NCI-H526 treated with DMSO at 0.1 percent for 48 hours (cell line): ENCODE measurements at regions not wholly inside any gene's neighbourhood (a gene's known extent, or its start where the extent isn't known, plus 50 kb on each side); places are given as distances from the start of the nearest gene placed in this dataset.
"Not testable (repeated sequence)": the region's sequence is repeated elsewhere in the genome, so short reads cannot be mapped to it uniquely, and the experiment has no call there.

Source experiments
- DNase-seq: peaks from one replicate; lab custom pipeline; 2025; lab: John Stamatoyannopoulos, UW

- no peak for DNase-seq
Observed at GRCh38 chr4:111959222-111959621, 186.0 kb upstream of the FAM241A start.

DNA sequence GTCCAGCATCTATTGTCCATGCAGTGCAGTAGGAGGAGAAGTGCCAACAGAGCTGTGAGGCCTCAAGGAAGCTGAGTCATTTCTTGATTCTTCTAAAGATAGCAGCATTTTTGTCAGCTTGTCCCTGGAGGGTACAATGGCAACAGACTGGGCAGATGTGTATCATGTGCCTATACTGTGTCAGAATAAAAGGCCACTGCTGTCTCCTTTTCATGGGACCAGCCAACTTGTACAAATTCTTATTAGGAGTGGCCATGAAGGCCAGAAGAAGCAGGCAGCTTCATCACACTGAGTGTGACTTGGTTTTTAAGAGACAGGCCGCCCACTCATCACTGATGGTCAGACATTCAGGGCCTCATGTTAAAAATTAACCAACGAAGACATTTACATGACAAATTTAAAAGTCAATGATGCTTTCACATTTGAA lies 185.0 kb upstream of the FAM241A start:
- no peak for DNase-seq

DNA sequence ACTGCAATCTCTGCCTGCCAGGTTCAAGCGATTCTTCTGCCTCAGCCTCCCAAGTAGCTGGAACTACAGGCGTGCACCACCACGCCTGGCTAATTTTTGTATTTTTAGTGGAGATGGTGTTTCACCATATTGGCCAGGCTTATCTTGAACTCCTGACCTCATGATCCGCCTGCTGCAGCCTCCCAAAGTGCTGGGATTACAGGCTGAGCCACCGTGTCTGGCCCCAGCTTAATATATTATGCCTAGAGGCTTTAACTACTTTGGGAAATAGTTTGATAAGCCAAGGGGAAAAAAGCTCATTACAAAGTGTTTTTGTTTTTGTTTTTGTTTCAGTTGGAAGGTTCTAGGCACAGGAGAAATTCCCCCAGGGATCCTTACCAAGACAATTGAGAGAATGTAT lies 184.2 kb upstream of the FAM241A start:
- not testable (repeated sequence) for DNase-seq

GRCh38 chr4:111961809-111962208 lies 183.4 kb upstream of the FAM241A start:
- no peak for DNase-seq

- no peak for DNase-seq
Observed at GRCh38 chr4:111963158-111963700, 182.0 kb upstream of the FAM241A start.

- DNase-seq = no peak
Observed at GRCh38 chr4:111977419-111977965, 167.8 kb upstream of the FAM241A start.

GRCh38 chr4:111979921-111980320 lies 165.3 kb upstream of the FAM241A start:
- DNase-seq = no peak

DNA sequence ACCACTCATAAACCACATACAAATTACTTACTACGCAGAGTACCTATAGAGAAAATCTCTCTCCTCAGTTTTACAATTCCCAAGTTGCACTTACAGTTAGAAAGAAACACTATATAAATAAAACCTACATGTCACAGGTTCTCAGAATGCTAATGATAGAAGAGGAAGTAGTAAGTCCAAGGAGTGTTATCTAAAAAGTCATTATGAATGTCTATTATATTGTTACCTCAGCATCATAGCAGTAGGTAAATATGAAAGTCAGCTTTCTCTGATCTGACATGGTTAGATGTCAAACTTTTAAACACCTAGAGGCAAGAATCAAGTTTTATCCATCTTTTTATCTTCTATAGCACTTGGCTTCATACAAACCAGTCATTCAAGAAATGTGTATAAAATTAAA lies 163.2 kb upstream of the FAM241A start:
- no peak for DNase-seq

GRCh38 chr4:111984169-111984819 lies 161.0 kb upstream of the FAM241A start:
- no peak for DNase-seq

GRCh38 chr4:111985426-111985825 lies 159.8 kb upstream of the FAM241A start:
- DNase-seq = no peak

- no peak for DNase-seq
Observed at GRCh38 chr4:111986095-111986494, 159.2 kb upstream of the FAM241A start.

GRCh38 chr4:111988514-111988913 lies 156.7 kb upstream of the FAM241A start:
- DNase-seq = no peak

DNA sequence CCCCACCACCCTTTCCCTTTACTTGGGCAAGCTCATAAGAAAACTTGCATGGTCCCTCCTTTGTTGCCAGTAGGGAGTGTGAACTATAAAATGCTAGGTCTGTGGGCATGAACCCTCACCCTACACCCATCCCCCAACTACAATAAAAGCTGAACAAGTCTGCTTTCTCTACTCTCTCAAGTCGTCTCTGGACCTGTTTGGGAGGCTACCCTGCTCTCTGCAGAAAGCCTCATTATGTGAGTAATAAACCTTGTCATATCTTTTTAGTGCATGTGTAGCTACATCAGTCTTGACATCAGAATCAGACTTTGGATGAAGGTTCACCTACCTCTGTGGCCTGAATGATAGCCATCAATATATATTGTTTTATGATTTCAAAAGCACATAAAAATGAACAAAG lies 155.4 kb upstream of the FAM241A start:
- no peak for DNase-seq

- DNase-seq = no peak
Observed at GRCh38 chr4:111991163-111991562, 154.1 kb upstream of the FAM241A start.

DNA sequence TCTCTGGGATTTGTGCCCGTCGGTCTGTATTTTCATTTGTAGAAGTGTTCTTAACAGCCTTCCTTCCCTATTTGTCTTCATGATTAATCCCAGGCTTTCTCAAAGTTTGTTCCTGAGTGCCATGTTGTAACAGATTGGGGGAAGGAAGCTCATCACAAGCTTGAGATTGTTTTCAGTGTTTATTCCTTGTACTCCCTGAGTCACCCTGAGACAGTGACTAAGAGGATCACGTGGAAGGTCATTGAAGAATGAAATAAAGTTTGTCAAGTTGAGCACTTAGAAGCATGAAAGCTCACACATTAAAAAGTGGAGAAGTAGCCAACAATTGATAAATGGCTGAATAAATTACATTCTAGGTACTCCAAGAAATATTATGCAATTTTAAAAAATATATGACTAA lies 153.5 kb upstream of the FAM241A start:
- DNase-seq = no peak

DNA sequence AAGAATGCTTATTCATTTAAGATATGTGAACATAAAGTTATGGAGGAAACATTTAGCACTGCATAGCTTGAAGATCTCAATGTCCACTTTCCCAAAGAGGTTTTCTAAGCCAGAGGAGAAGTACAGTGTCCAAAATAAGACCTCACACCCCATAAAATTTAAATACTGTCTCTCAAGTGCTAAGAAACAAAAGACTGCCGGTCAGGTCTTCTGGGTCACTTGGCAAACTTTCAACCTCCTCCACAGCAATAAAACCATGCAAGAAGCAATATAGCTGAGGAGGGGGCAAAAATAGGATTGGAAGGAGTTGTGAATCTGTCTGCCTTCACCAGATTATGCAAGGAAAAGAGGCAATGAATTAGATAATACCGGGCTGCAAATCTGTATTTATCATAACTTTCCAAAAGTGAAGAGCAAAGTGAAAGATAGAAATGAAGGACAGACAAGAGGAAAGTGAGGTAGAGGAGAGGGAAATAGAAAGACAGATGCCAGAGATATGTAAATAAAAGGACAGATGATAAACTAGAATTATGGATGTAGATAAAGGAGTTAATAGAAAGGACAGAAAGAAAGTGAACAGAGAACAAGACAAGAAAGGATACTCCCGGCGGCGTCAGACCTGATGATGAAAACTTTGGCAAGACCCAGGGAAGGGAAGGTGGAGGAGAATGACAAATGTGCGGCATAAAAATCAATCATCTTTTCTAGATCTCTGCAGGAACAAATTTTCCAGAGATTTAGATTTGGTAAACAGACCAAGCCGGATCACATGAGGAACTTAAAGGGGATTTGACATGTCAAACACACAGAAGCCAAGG lies 152.7 kb upstream of the FAM241A start:
- no peak for DNase-seq

- no peak for DNase-seq
Observed at GRCh38 chr4:111994392-111994791, 150.9 kb upstream of the FAM241A start.

GRCh38 chr4:111997785-111998184 lies 147.5 kb upstream of the FAM241A start:
- no peak for DNase-seq

DNA sequence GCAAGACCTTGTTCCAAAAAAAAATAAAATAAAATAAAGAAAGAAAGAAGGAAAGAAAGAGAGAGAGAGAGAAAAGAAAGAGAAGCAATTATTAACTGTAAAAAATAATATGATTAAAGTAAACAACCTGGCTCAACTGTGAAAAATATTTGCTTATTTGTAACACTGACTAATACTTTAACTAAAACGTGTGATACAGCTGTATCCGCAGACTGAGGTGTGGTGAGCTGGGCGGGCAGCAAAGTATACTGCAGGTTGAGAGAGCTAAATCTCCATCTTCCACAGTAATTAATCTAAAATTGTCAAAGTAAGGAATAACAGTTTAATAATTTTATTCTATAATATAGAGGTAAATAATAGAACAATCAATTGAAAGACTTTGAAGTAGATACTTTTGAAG lies 145.5 kb upstream of the FAM241A start:
- DNase-seq = no peak

DNA sequence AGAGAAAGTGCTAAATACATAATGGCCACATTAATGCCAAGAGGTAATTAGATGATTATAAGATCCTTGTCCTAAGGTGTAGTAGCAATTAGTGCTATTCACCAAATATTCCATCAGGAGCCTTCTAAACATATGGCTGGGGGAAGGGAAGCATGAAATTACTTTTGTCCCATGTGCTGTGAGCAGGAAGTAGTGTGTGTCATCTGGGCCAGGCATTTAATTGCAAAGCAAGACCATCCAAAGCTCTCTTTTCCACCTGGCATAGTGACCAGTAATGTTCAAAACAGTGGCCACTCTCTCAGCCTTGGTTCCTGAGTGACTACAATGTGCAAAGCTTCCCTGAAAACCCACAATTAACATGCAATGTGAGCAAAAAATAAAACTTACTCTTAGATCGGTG lies 144.2 kb upstream of the FAM241A start:
- DNase-seq = no peak

- no peak for DNase-seq
Observed at GRCh38 chr4:112002248-112002661, 143.0 kb upstream of the FAM241A start.

- DNase-seq = no peak
Observed at GRCh38 chr4:112003231-112003907, 141.9 kb upstream of the FAM241A start.
